SK-N-MC (cell line): ENCODE measurements at regions not wholly inside any gene's neighbourhood (a gene's known extent, or its start where the extent isn't known, plus 50 kb on each side); places are given as distances from the start of the nearest gene placed in this dataset.

ENCODE experiments used
- EZH2 ChIP-seq: fragments of 200-600 bp; sonication (generic); IDR thresholded peaks from one replicate; pipeline ENCODE4 v1.6.1; 2017; ENCODE audit warnings: antibody characterized with exemption
- POLR2AphosphoS5 ChIP-seq: IDR thresholded peaks from 2 replicates; pipeline ENCODE4 v1.6.1; 2012; ENCODE audit warnings: mild to moderate bottlenecking, low read depth, low read length, borderline replicate concordance

DNA sequence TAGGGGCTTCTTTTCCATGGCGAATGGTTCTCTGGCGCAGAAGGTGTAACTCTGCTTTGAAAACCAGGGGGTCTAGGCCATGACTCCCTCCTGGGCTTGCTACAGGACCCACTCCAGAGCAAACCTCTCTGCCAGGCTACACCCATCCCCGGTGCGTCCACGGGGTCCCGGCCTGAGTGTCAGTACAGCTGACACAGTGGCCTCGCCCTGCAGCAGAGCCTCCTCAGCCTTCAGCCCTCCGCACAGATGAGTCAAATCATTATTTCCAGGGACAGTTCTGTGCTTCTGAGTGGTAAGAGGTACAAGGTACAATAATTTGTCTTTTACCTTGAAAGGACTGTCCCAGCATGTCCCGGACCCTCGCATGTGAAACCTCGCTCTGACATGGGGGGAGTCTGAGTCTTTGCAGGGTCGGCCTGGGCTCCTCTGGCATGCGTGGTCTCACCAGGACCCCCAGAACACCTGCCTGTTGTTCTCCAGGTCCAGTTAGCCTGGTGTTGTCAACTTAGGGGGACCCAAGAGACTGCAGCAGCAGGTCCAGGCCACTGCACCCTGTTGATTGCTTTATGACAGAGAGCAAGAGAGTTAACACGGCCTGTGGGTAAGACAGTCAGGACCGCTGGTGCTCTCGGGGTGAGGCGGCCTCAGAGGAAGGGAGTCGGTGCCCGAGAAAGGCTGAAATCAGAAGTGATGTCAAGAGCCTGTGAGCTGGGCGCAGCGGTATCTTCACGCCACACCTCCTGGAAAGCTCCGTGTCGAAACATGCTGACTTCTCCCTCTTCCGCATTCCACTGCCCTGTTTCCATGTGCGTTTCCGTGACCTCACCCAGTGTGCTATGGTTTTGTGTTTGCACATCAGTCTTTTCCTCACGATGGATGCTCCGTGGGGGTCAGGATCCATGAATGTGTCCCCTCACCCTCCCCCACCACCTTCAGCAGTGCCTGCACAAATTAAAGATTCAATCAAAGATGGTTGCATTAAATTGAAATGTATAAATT is 340.1 kb downstream of the EIPR1 start:
- TF ChIP-seq EZH2 (no peak), POLR2AphosphoS5 (no peak)
